ENCODE measurements at regions not wholly inside any gene's neighbourhood (a gene's known extent, or its start where the extent isn't known, plus 50 kb on each side); places are given as distances from the start of the nearest gene placed in this dataset.

DNA sequence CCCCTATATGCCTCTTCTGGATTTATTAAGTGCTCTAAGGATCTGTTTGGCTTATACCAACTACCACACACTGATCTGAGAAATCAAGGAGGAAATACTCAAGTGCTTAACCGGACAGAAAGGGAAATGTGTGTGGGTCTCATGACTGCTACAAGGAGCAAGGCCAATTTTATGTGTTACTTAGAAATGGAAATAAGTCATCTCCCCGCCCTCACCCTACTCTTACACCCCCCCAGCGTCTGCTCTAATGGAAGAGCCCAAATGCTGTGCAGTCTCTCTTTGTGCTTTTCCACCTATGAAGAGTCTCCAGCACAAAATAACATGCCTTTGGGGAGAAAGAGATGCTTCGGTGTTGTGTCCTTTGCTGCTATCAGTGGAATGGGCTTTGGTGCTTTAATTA lies 428.8 kb upstream of the ARID1B start:
- Histone ChIP-seq H2AFZ (ENCODE audit: low read depth, low read length, poor library complexity, severe bottlenecking) (no peak overlapping the region), H3K79me2 (ENCODE audit: insufficient read depth, low read length) (no peaks in the 10 kb centered on the region), H3K27me3 (ENCODE audit: insufficient read depth, low read length) (peaks cover 29% of the 10 kb centered on the region), H3K9me2 (ENCODE audit: insufficient read depth) (no peaks in the 10 kb centered on the region), H3K27ac (ENCODE audit: low read depth, low read length) (no peak overlapping the region), H3K36me3 (ENCODE audit: control insufficient read depth in 1 of 2, insufficient read depth in 2 of 2, low read length in 2 of 2) (no peaks in the 10 kb centered on the region), H3K4me1 (ENCODE audit: control insufficient read depth in 1 of 2, insufficient read depth in 2 of 2, low read length in 2 of 2) (no peaks in the 10 kb centered on the region), H3K4me3 (replicated peaks in 1 of 2; ENCODE audit: low read depth in 1 of 2, low read length in 2 of 2) (no peak overlapping the region), H4K20me1 (ENCODE audit: insufficient read depth) (no peaks in the 10 kb centered on the region), H3K9ac (ENCODE audit: low read length) (no peak overlapping the region), H3K4me2 (ENCODE audit: low read length) (no peak overlapping the region), H3K9me3 (ENCODE audit: control insufficient read depth in 1 of 2, insufficient read depth in 1 of 2, low read depth in 1 of 2, low read length in 2 of 2) (no peaks in the 10 kb centered on the region)
- ChIA-PET RAD21 (ENCODE audit: low non-redundant PET in 1 of 2, low total read pairs in 2 of 2, uncharacterized antibody in 2 of 2, unreplicated experiment in 2 of 2) (no interaction called here), CTCF (no interaction called here), POLR2A (no interaction called here)
- no TSS peak for BruUV-seq (replicated peaks)
- no peak for ATAC-seq
- no peak for DNase-seq (ENCODE audit: low read depth, low spot score)
- TF ChIP-seq SP1 (IDR thresholded peaks at IDR 0.05; ENCODE audit: low read depth) (no peak), REST (IDR thresholded peaks at IDR 0.05; ENCODE audit: low read depth) (no peak), JUND (IDR thresholded peaks at IDR 0.05) (no peak), MAX (IDR thresholded peaks at IDR 0.05) (no peak), EGR1 (IDR thresholded peaks at IDR 0.05; ENCODE audit: low read depth) (no peak), CEBPB (IDR thresholded peaks at IDR 0.05; ENCODE audit: low read depth) (no peak), SIN3A (IDR thresholded peaks at IDR 0.05; ENCODE audit: low read depth) (no peak), EZH2phosphoT487 (IDR thresholded peaks at IDR 0.05; ENCODE audit: borderline replicate concordance) (no peak), YY1 (IDR thresholded peaks at IDR 0.05; ENCODE audit: extremely low read depth, insufficient replicate concordance, low read depth, low read length) (no peak), SRF (IDR thresholded peaks at IDR 0.05; ENCODE audit: low read depth) (no peak), POLR2A (IDR thresholded peaks at IDR 0.05; ENCODE audit: borderline replicate concordance, extremely low read depth, insufficient read depth, insufficient read length) (no peak), CBX3 (IDR thresholded peaks at IDR 0.05; ENCODE audit: low read depth) (no peak), ZNF274 (IDR thresholded peaks at IDR 0.05; ENCODE audit: low read depth, low read length) (no peak)
- TF ChIP-seq, protein P1, sequence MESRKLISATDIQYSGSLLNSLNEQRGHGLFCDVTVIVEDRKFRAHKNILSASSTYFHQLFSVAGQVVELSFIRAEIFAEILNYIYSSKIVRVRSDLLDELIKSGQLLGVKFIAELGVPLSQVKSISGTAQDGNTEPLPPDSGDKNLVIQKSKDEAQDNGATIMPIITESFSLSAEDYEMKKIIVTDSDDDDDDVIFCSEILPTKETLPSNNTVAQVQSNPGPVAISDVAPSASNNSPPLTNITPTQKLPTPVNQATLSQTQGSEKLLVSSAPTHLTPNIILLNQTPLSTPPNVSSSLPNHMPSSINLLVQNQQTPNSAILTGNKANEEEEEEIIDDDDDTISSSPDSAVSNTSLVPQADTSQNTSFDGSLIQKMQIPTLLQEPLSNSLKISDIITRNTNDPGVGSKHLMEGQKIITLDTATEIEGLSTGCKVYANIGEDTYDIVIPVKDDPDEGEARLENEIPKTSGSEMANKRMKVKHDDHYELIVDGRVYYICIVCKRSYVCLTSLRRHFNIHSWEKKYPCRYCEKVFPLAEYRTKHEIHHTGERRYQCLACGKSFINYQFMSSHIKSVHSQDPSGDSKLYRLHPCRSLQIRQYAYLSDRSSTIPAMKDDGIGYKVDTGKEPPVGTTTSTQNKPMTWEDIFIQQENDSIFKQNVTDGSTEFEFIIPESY (IDR thresholded peaks at IDR 0.05; ENCODE audit: extremely low read depth, insufficient replicate concordance, low read length): no peak
- TF ChIP-seq, protein P2, sequence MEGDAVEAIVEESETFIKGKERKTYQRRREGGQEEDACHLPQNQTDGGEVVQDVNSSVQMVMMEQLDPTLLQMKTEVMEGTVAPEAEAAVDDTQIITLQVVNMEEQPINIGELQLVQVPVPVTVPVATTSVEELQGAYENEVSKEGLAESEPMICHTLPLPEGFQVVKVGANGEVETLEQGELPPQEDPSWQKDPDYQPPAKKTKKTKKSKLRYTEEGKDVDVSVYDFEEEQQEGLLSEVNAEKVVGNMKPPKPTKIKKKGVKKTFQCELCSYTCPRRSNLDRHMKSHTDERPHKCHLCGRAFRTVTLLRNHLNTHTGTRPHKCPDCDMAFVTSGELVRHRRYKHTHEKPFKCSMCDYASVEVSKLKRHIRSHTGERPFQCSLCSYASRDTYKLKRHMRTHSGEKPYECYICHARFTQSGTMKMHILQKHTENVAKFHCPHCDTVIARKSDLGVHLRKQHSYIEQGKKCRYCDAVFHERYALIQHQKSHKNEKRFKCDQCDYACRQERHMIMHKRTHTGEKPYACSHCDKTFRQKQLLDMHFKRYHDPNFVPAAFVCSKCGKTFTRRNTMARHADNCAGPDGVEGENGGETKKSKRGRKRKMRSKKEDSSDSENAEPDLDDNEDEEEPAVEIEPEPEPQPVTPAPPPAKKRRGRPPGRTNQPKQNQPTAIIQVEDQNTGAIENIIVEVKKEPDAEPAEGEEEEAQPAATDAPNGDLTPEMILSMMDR (IDR thresholded peaks at IDR 0.05 in 2 of 3, conservative IDR thresholded peaks at IDR 0.05 in 1 of 3; ENCODE audit: borderline replicate concordance in 1 of 3, insufficient read depth in 1 of 3, low read depth in 2 of 3, low read length in 2 of 3): no peak
- TF ChIP-seq, protein P3, sequence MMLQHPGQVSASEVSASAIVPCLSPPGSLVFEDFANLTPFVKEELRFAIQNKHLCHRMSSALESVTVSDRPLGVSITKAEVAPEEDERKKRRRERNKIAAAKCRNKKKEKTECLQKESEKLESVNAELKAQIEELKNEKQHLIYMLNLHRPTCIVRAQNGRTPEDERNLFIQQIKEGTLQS (IDR thresholded peaks at IDR 0.05): no peak
- intact Hi-C loops (cut with micrococcal nuclease): no loop called here
